ENCODE measurements at regions not wholly inside any gene's neighbourhood (a gene's known extent, or its start where the extent isn't known, plus 50 kb on each side); places are given as distances from the start of the nearest gene placed in this dataset.

DNA sequence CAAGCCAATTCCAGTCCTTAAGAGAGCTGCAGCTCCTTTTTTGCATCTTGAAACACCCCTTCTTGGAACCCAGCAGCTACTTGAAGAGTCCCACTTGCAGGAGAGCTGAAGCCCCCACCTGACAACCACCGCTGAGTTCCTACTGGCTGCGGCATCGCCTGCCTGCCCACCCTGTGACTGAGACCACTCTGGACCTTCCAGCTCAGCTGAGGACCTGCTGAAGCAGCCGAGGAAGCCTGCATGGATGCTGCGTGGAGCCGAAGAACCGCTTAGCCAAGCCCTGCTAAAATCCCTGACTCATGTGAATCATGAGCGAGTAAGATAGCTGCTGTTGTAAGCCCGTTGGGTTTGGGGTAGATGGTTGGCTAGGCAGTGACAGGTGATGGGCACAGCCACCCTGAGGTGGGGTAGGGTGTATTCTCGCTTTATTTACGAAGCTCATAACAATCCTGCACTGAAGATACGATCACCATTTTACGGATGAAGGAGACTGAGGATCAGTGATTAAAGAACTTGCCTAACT, 78.4 kb downstream of the INHBB start (continued):
- TF ChIP-seq TCF12 (IDR thresholded peaks at IDR 0.05; ENCODE audit: low read depth, low read length), result no peak
